Mucosa of rectum (tissue), 2 donors: ENCODE measurements at regions not wholly inside any gene's neighbourhood (a gene's known extent, or its start where the extent isn't known, plus 50 kb on each side); places are given as distances from the start of the nearest gene placed in this dataset.
"Not testable (repeated sequence)": the region's sequence is repeated elsewhere in the genome, so short reads cannot be mapped to it uniquely, and the experiment has no call there.

Experiments
- H3K27ac ChIP-seq, 2 donors: one replicate each; pipeline ENCODE4 v1.7.0; 2013; ENCODE audit warnings: inconsistent platforms in 2 of 2, low read depth in 2 of 2, low read length in 2 of 2
- H3K27me3 ChIP-seq, 2 donors: one replicate each; pipeline ENCODE4 v1.7.0; 2013; ENCODE audit warnings: low read length in 2 of 2; ENCODE audit not compliant: control insufficient read depth in 2 of 2, insufficient read depth in 2 of 2
- H3K36me3 ChIP-seq, 2 donors: one replicate each; pipeline ENCODE4 v1.7.0; 2013; ENCODE audit warnings: low read length in 2 of 2; ENCODE audit not compliant: control insufficient read depth in 2 of 2, insufficient read depth in 2 of 2
- H3K4me1 ChIP-seq, 2 donors: one replicate each; pipeline ENCODE4 v1.7.0; 2013; ENCODE audit warnings: low read length in 2 of 2, mild to moderate bottlenecking in 1 of 2; ENCODE audit not compliant: control insufficient read depth in 2 of 2, insufficient read depth in 2 of 2
- H3K4me3 ChIP-seq, 2 donors: one replicate each; pipeline ENCODE4 v1.7.0; 2013; ENCODE audit warnings: low read length in 2 of 2
- H3K9ac ChIP-seq, 2 donors: one replicate each; pipeline ENCODE4 v1.7.0; 2013; ENCODE audit warnings: low read length in 2 of 2, low read depth in 1 of 2, mild to moderate bottlenecking in 1 of 2
- H3K9me3 ChIP-seq, 2 donors: one replicate each; pipeline ENCODE4 v1.7.0; 2013; ENCODE audit warnings: low read length in 2 of 2; ENCODE audit not compliant: control insufficient read depth in 2 of 2
- donor health status: healthy.
- donor health status: Normal muscosa, but diverticular disease.

GRCh38 chr9:22645893-22646292, 199.3 kb downstream of the DMRTA1 start:
- Histone ChIP-seq H3K27ac (no peak overlapping the region), H3K9ac (no peak overlapping the region), H3K27me3 (no peaks in the 10 kb centered on the region), H3K9me3 (no peaks in the 10 kb centered on the region), H3K4me3 (no peak overlapping the region), H3K36me3 (no peaks in the 10 kb centered on the region), H3K4me1 (no peaks in the 10 kb centered on the region)

GRCh38 chr9:22649384-22649783, 202.8 kb downstream of the DMRTA1 start:
- no peak overlapping the region for H3K27ac ChIP-seq
- H3K27me3 ChIP-seq = no peaks in the 10 kb centered on the region
- H3K9ac ChIP-seq = no peak overlapping the region
- no peaks in the 10 kb centered on the region for H3K4me1 ChIP-seq
- H3K9me3 ChIP-seq = no peaks in the 10 kb centered on the region
- no peaks in the 10 kb centered on the region for H3K36me3 ChIP-seq
- H3K4me3 ChIP-seq = no peak overlapping the region

- Histone ChIP-seq H3K9me3 (no peaks in the 10 kb centered on the region), H3K36me3 (no peaks in the 10 kb centered on the region), H3K4me1 (no peaks in the 10 kb centered on the region), H3K9ac (no peak overlapping the region), H3K27me3 (no peaks in the 10 kb centered on the region), H3K4me3 (no peak overlapping the region), H3K27ac (no peak overlapping the region)
Observed at GRCh38 chr9:22650145-22650544, 203.5 kb downstream of the DMRTA1 start.

GRCh38 chr9:22650946-22651345, 204.3 kb downstream of the DMRTA1 start:
- Histone ChIP-seq H3K36me3 (no peaks in the 10 kb centered on the region), H3K4me1 (no peaks in the 10 kb centered on the region), H3K4me3 (no peak overlapping the region), H3K27me3 (no peaks in the 10 kb centered on the region), H3K9me3 (no peaks in the 10 kb centered on the region), H3K9ac (no peak overlapping the region), H3K27ac (no peak overlapping the region)

- Histone ChIP-seq H3K27ac (no peak overlapping the region), H3K9ac (no peak overlapping the region), H3K36me3 (no peaks in the 10 kb centered on the region), H3K27me3 (no peaks in the 10 kb centered on the region), H3K9me3 (no peaks in the 10 kb centered on the region), H3K4me1 (no peaks in the 10 kb centered on the region), H3K4me3 (no peak overlapping the region)
Observed at GRCh38 chr9:22654833-22655232, 208.2 kb downstream of the DMRTA1 start.

GRCh38 chr9:22657713-22658112, 211.1 kb downstream of the DMRTA1 start:
- no peaks in the 10 kb centered on the region for H3K36me3 ChIP-seq
- no peaks in the 10 kb centered on the region for H3K27me3 ChIP-seq
- H3K27ac ChIP-seq = no peak overlapping the region
- no peak overlapping the region for H3K4me3 ChIP-seq
- no peak overlapping the region for H3K9ac ChIP-seq
- no peaks in the 10 kb centered on the region for H3K9me3 ChIP-seq
- no peaks in the 10 kb centered on the region for H3K4me1 ChIP-seq

- H3K36me3 ChIP-seq, H3K27ac ChIP-seq, H3K4me1 ChIP-seq, H3K4me3 ChIP-seq, H3K27me3 ChIP-seq, H3K9ac ChIP-seq, H3K9me3 ChIP-seq: not testable (repeated sequence)
Observed at GRCh38 chr9:22658484-22658883, 211.9 kb downstream of the DMRTA1 start.

GRCh38 chr9:22682536-22682935, 235.9 kb downstream of the DMRTA1 start:
- Histone ChIP-seq H3K27ac (no peak overlapping the region), H3K4me3 (no peak overlapping the region), H3K4me1 (no peaks in the 10 kb centered on the region), H3K27me3 (no peaks in the 10 kb centered on the region), H3K36me3 (no peaks in the 10 kb centered on the region), H3K9me3 (no peaks in the 10 kb centered on the region), H3K9ac (no peak overlapping the region)

GRCh38 chr9:22682961-22683699, 236.5 kb downstream of the DMRTA1 start:
- H3K4me1 ChIP-seq = no peaks in the 10 kb centered on the region
- H3K27ac ChIP-seq = no peak overlapping the region
- no peaks in the 10 kb centered on the region for H3K36me3 ChIP-seq
- no peaks in the 10 kb centered on the region for H3K9me3 ChIP-seq
- H3K27me3 ChIP-seq = no peaks in the 10 kb centered on the region
- H3K9ac ChIP-seq = no peak overlapping the region
- H3K4me3 ChIP-seq = no peak overlapping the region

GRCh38 chr9:22683700-22684075, 237.1 kb downstream of the DMRTA1 start:
- H3K9me3 ChIP-seq = no peaks in the 10 kb centered on the region
- H3K36me3 ChIP-seq = no peaks in the 10 kb centered on the region
- no peaks in the 10 kb centered on the region for H3K4me1 ChIP-seq
- H3K27me3 ChIP-seq = no peaks in the 10 kb centered on the region
- H3K4me3 ChIP-seq = no peak overlapping the region
- no peak overlapping the region for H3K9ac ChIP-seq
- H3K27ac ChIP-seq = no peak overlapping the region

GRCh38 chr9:22693156-22693555, 246.5 kb downstream of the DMRTA1 start:
- Histone ChIP-seq H3K9me3 (no peaks in the 10 kb centered on the region), H3K9ac (no peak overlapping the region), H3K4me3 (no peak overlapping the region), H3K4me1 (no peaks in the 10 kb centered on the region), H3K27me3 (no peaks in the 10 kb centered on the region), H3K36me3 (no peaks in the 10 kb centered on the region), H3K27ac (no peak overlapping the region)
